Coronary artery (tissue), 2 donors: ENCODE measurements at regions not wholly inside any gene's neighbourhood (a gene's known extent, or its start where the extent isn't known, plus 50 kb on each side); places are given as distances from the start of the nearest gene placed in this dataset.
A peak's percentile ranks its signal among the peaks of the same experiment; 100 is the strongest.

Experiments used
- DNase-seq: peaks from one replicate; pipeline ENCODE4 v3.0.0-alpha.2; 2017; ENCODE audit warnings: low spot score
- H3K27ac ChIP-seq, 2 donors: fragments of 200-600 bp; sonication (generic); one replicate each; pipeline ENCODE4 v1.5.1; 2016 to 2019
- H3K4me3 ChIP-seq: fragments of 200-600 bp; sonication (generic); 2 replicates; pipeline ENCODE4 v1.5.1; 2016; ENCODE audit warnings: mild to moderate bottlenecking, moderate library complexity
- TF ChIP-seq, protein P1 (sequence below): fragments of 200-600 bp; sonication (generic); IDR thresholded peaks from one replicate; pipeline ENCODE4 v1.5.1; 2019; ENCODE audit warnings: antibody characterized with exemption

DNA sequence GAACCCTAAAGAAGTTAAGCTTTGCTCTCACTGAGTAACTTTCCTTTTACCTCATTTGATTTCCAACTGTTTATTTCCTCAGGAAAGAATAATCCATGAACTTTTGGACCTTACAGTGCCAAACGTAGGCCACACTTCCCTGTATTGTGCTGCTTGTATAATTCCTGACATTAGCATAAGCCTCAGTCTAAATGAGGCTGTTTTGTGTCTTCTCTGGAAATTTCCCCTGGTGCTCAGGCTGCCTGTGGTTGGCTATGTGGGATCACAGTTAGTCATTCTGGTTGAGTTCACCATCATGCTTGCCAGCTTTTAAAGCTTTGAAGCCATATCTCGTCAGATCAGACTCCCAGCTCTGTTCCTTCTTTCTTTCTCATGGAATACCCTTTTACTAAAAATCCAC is 107.0 kb downstream of the FAM76B start:
- no peak for DNase-seq
- Histone ChIP-seq H3K4me3 (no peak overlapping the region), H3K27ac (peak overlapping the region in 1 of 2 donors; percentile 1)
- TF ChIP-seq, protein P1, sequence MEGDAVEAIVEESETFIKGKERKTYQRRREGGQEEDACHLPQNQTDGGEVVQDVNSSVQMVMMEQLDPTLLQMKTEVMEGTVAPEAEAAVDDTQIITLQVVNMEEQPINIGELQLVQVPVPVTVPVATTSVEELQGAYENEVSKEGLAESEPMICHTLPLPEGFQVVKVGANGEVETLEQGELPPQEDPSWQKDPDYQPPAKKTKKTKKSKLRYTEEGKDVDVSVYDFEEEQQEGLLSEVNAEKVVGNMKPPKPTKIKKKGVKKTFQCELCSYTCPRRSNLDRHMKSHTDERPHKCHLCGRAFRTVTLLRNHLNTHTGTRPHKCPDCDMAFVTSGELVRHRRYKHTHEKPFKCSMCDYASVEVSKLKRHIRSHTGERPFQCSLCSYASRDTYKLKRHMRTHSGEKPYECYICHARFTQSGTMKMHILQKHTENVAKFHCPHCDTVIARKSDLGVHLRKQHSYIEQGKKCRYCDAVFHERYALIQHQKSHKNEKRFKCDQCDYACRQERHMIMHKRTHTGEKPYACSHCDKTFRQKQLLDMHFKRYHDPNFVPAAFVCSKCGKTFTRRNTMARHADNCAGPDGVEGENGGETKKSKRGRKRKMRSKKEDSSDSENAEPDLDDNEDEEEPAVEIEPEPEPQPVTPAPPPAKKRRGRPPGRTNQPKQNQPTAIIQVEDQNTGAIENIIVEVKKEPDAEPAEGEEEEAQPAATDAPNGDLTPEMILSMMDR: no peak

DNA sequence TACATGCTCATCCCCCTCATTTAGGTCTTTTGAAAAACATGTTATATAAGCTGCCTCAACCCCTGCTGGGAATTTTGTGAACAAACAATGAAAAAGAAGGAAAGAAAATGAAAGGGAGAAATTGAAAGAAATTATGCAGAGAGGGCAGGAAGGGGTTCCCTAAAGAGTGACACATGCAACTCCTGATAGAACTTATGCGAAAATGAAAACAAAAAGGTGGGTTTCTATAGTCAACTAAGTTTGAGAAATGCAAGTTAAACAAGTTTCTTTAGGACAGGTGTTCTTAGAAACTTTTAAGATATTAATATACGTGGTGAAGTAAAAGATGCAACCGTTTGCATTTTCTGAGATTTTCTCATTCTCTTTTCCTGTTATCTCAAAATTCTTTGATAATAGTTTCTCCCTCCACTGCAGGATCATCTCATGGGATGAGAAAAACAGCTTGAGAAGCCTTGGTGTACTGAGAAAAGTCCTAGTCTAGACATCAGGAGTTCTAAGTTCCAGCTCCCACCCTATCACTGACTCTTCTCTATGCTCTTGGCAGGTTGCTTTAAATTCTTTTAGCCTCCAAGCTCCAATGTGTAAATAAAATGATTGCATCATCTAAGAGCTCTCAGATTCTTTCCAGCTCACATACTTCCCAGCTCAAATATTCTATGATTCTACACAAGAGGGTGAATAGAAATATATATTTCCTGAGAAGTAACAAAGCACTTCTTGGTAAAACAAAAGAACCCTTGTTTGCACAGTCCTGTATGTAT is 109.2 kb downstream of the FAM76B start:
- no peak for DNase-seq
- Histone ChIP-seq H3K4me3 (no peak overlapping the region), H3K27ac (peak overlapping the region in 1 of 2 donors; percentile 56)
- TF ChIP-seq, protein P1: no peak

- TF ChIP-seq, protein P1: no peak
- Histone ChIP-seq H3K27ac (no peak overlapping the region), H3K4me3 (no peak overlapping the region)
- no peak for DNase-seq
These were observed 110.6 kb downstream of the FAM76B start for GRCh38 chr11:95678988-95679387.

DNA sequence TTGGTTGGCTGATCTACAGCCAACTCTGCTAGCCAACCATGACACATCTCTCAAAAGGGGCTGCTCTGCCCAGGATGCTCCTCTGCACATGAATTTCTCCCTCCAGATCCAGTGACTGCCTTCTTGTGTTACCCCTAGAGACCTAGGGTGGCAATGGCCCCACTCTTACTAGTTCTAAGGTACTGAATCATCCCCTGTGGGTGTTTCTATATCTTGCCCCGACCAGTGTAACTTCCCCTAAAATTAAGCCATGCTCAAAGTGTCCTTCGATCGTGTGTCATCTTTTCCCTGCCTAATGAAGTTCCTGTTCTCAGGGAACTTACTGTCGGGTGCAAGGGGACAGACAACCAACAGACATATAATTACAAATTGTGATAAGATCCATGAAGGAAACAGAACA is 113.3 kb downstream of the FAM76B start:
- TF ChIP-seq, protein P1: no peak
- no peak overlapping the region for H3K4me3 ChIP-seq
- H3K27ac ChIP-seq: peak overlapping the region in 1 of 2 donors; percentile 51
- DNase-seq: no peak

DNA sequence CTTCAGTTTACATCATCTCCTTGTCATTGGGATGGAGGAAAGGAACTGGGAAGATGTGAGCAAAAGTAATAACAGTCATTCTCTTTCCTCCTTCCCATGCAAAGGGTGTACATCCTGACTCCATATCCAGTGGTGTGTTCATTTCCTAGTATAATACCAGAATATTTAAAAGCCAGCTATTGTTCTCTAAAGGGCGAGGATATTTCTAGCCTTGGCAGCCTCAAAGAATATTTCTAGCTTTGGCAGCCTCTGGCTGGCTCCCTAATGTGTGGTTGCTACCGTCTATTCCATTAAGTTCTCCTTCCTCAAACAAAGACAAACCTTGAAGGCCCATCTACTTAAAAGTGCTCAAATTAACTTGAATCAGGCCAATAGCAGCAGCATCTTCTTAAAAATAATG is 114.0 kb downstream of the FAM76B start:
- TF ChIP-seq, protein P1: no peak
- no peak for DNase-seq
- Histone ChIP-seq H3K4me3 (no peak overlapping the region), H3K27ac (peak overlapping the region in 1 of 2 donors; percentile 51)

DNA sequence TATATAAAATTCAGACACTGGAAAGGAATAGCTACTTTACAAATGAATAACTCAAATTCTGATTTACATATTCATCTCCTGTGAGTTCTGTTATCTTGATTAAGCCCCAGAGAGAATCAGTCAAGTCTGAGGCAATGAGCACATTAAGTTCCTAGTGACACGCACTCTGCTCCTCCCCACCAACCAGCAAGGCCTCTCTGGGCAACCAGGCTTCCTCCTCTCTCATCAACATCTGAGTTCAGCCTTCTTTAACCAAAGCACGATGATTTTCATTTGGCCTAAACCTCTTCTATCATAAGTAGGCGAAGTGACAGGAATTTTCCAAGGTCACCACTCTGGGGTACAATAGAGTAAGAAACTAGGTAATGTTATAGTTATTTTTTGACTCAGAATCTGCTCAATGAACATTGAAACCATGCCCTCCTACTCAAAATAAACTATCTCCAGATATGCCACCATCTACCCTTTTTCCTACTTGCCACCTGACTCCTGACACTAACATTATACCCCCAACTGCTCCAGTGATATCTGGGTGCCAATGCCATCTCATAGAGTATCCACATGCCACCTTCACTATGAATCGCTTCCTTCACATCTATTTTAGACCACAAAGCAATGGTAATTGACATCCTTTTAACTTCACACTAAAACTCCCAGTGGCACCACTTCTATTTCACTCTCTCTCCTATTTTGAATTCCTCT is 114.8 kb downstream of the FAM76B start:
- peak overlapping the region in 1 of 2 donors; percentile 17 for H3K27ac ChIP-seq
- TF ChIP-seq, protein P1: no peak

DNA sequence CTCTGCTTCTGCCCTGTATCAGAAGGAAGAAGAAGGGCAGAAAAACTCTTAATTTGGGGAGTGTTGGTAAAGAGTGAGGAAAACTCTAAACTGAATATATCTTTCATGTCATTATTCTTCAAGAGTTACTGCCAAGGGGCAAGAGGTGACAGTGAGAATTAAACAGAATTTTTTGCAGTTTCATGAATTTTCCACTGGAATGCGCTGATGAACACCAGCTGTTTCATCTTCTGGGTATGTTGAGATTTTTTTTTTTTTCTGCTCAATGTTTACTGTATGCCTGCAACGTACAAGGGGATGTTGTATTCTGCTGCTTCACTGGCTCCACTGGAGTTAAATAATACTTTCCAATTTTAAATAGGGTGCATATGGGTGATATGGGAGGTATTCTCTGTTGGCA is 117.8 kb downstream of the FAM76B start:
- TF ChIP-seq, protein P1: no peak
- DNase-seq: no peak
- no peak overlapping the region for H3K27ac ChIP-seq
- H3K4me3 ChIP-seq: no peak overlapping the region

More for the DNA sequence above, 114.8 kb downstream of the FAM76B start:
- H3K4me3 ChIP-seq: no peak overlapping the region
- no peak for DNase-seq
